HEK293T (cell line): ENCODE measurements at regions not wholly inside any gene's neighbourhood (a gene's known extent, or its start where the extent isn't known, plus 50 kb on each side); places are given as distances from the start of the nearest gene placed in this dataset.

Source experiments
- ARNT ChIP-seq: fragments of 450-650 bp; IDR thresholded peaks from 2 replicates; pipeline ENCODE4 v1.6.1; 2017; ENCODE audit warnings: mild to moderate bottlenecking
- ELF4 ChIP-seq: fragments of 450-650 bp; IDR thresholded peaks from 2 replicates; pipeline ENCODE4 v1.6.1; 2017; ENCODE audit warnings: antibody characterized with exemption
- LEF1 ChIP-seq: fragments of 450-650 bp; IDR thresholded peaks from 2 replicates; pipeline ENCODE4 v1.6.1; 2017; ENCODE audit warnings: mild to moderate bottlenecking, borderline replicate concordance
- PKNOX1 ChIP-seq: fragments of 450-650 bp; IDR thresholded peaks from 2 replicates; pipeline ENCODE4 v1.6.1; 2016
- SP1 ChIP-seq: fragments of 450-650 bp; IDR thresholded peaks from 2 replicates; pipeline ENCODE4 v1.6.1; 2017

- TF ChIP-seq PKNOX1: no peak
- no peak for TF ChIP-seq ARNT
- TF ChIP-seq ELF4: no peak
- TF ChIP-seq SP1: no peak
- TF ChIP-seq LEF1: no peak
Measured at GRCh38 chr1:106492880-106493279, 563.6 kb upstream of the PRMT6 start.
